ENCODE measurements at regions not wholly inside any gene's neighbourhood (a gene's known extent, or its start where the extent isn't known, plus 50 kb on each side); places are given as distances from the start of the nearest gene placed in this dataset.

DNA sequence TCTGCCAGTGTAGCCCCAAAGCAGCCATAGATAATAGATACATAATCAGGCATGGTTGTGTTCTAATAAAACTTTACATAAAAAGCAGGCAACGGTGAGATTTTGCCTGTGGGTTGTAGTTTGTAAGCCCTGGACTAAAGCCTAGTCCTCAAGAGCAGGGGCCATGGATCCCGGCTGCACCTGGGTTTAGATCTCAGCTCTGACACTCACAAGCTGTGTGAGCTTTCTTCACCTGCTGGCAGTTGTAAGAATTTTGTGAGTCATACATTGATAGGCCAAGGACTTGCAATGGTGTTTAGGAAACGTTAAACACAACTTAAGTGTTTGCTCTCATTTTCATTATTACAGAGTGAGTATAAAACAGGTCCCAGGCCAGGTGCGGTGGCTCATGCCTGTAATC lies 395.8 kb upstream of the TBX3 start:
- no peak overlapping the region for H3K4me3 ChIP-seq
- no peaks in the 10 kb centered on the region for H3K36me3 ChIP-seq
- H3K9me3 ChIP-seq, result no peaks in the 10 kb centered on the region
- ATAC-seq (ENCODE audit: insufficient number of reproducible peaks, low FRiP score, low read depth), result no peak
- no peaks in the 10 kb centered on the region for H3K4me1 ChIP-seq (ENCODE audit: control insufficient read depth in 1 of 2, low read depth in 2 of 2)
- no peaks in the 10 kb centered on the region for H3K27me3 ChIP-seq (replicated peaks; ENCODE audit: insufficient read depth)
- H3K27ac ChIP-seq, result no peak overlapping the region
- DNase-seq (ENCODE audit: low spot score), result no peak
- TF ChIP-seq, protein P1, sequence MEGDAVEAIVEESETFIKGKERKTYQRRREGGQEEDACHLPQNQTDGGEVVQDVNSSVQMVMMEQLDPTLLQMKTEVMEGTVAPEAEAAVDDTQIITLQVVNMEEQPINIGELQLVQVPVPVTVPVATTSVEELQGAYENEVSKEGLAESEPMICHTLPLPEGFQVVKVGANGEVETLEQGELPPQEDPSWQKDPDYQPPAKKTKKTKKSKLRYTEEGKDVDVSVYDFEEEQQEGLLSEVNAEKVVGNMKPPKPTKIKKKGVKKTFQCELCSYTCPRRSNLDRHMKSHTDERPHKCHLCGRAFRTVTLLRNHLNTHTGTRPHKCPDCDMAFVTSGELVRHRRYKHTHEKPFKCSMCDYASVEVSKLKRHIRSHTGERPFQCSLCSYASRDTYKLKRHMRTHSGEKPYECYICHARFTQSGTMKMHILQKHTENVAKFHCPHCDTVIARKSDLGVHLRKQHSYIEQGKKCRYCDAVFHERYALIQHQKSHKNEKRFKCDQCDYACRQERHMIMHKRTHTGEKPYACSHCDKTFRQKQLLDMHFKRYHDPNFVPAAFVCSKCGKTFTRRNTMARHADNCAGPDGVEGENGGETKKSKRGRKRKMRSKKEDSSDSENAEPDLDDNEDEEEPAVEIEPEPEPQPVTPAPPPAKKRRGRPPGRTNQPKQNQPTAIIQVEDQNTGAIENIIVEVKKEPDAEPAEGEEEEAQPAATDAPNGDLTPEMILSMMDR (IDR thresholded peaks at IDR 0.05), result no peak

DNA sequence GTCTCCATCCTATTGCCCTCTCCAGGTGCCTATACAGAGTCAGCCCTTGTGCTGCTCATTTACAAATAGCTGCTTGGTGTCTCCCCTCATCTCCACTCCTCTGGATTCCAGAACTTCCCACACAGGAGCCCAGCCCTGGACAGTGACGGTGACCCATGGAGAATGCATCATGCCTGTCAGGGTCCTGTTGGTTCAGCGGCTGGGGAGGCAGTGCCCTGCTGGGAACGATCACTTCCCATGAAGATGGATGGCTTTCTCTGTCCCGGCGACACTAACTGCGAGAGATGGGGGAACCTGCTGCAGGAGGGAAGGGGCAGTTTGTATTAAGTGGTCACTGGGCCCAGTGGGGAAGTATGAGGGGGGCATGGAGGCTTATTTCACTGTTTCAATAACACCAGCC lies 395.0 kb upstream of the TBX3 start:
- H3K27ac ChIP-seq, result no peak overlapping the region
- H3K9me3 ChIP-seq, result no peaks in the 10 kb centered on the region
- no peaks in the 10 kb centered on the region for H3K4me1 ChIP-seq (ENCODE audit: control insufficient read depth in 1 of 2, low read depth in 2 of 2)
- H3K27me3 ChIP-seq (replicated peaks; ENCODE audit: insufficient read depth), result no peaks in the 10 kb centered on the region
- no peak overlapping the region for H3K4me3 ChIP-seq
- ATAC-seq (ENCODE audit: insufficient number of reproducible peaks, low FRiP score, low read depth), result no peak
- TF ChIP-seq, protein P1 (IDR thresholded peaks at IDR 0.05), result no peak
- H3K36me3 ChIP-seq, result no peaks in the 10 kb centered on the region
- no peak for DNase-seq (ENCODE audit: low spot score)

DNA sequence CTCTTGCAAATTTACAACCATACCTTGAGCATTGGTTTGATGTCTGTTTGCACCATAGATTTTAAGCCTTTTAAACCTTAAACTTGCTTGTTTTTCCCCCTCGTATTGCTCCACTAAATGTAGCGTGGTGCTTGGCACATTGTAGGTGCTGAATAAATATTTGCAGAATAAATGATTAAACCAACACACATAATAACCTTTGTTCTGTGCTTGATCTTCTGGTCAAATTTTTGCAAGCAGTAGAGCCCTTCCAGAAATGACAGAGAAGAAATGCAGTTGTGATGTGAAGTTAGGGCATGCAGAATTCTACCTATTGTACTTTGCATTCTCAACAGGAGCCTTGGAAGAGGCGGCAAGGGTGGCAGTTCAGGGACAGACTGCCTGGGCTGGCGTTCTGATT lies 394.4 kb upstream of the TBX3 start:
- H3K4me1 ChIP-seq (ENCODE audit: control insufficient read depth in 1 of 2, low read depth in 2 of 2), result no peaks in the 10 kb centered on the region
- no peaks in the 10 kb centered on the region for H3K36me3 ChIP-seq
- TF ChIP-seq, protein P1 (IDR thresholded peaks at IDR 0.05), result no peak
- no peak overlapping the region for H3K4me3 ChIP-seq
- ATAC-seq (ENCODE audit: insufficient number of reproducible peaks, low FRiP score, low read depth) (no peak), DNase-seq (ENCODE audit: low spot score) (no peak)
- no peaks in the 10 kb centered on the region for H3K27me3 ChIP-seq (replicated peaks; ENCODE audit: insufficient read depth)
- no peak overlapping the region for H3K27ac ChIP-seq
- H3K9me3 ChIP-seq, result no peaks in the 10 kb centered on the region

DNA sequence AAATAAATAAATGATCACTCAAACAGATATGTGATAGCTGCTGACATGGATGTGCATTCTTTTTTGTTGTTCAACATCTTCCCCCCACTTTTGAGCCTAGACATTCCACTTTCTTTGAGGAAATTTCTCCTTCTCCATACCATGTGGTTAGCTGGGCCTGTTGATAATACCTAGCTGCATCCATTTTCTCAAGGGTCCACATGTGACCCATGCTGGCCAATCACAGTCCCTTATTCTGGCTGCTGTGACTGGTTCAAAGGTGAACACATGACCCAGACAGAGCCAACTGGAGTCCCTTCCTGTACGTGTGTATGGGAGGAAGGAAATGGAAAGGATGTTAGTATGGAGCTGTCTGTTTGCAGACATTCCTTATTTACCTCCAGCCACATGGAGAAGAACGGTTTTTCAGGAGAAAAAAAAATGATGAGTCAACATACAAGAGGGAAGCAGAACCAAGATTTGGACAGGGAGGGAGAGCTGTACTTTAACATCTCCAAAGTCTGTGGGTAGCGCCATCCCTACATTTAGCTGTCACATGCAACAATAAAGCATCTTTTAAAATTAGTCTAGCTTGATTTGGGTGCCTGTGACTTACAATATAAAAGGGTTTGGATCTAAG lies 391.7 kb upstream of the TBX3 start:
- no peak for DNase-seq (ENCODE audit: low spot score)
- Histone ChIP-seq H3K27ac (no peak overlapping the region), H3K4me1 (ENCODE audit: control insufficient read depth in 1 of 2, low read depth in 2 of 2) (no peaks in the 10 kb centered on the region), H3K4me3 (no peak overlapping the region), H3K9me3 (no peaks in the 10 kb centered on the region), H3K27me3 (replicated peaks; ENCODE audit: insufficient read depth) (no peaks in the 10 kb centered on the region), H3K36me3 (no peaks in the 10 kb centered on the region)
- ATAC-seq (ENCODE audit: insufficient number of reproducible peaks, low FRiP score, low read depth), result no peak
- TF ChIP-seq, protein P1 (IDR thresholded peaks at IDR 0.05), result no peak

DNA sequence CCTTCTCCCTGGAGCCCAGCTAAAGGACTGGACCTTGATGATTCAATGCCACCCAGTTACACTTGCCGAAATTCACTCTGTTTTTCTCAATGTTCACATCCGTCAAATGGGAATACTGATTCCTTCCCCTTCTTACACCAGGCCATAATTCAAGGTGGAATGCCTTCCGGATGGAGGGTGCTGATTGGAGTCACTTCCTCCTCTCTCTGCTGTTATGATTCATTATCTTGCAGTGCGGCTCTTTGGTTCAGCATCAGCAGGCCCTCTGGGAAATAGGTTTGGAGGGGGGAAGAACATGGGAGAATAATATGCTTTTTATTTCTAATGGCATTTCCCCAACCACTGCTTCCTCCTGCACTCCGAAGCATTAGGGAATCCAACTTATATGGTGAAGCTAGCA lies 390.6 kb upstream of the TBX3 start:
- no peaks in the 10 kb centered on the region for H3K4me1 ChIP-seq (ENCODE audit: control insufficient read depth in 1 of 2, low read depth in 2 of 2)
- TF ChIP-seq, protein P1 (IDR thresholded peaks at IDR 0.05), result no peak
- H3K4me3 ChIP-seq, result no peak overlapping the region
- no peaks in the 10 kb centered on the region for H3K36me3 ChIP-seq
- DNase-seq (ENCODE audit: low spot score) (no peak), ATAC-seq (ENCODE audit: insufficient number of reproducible peaks, low FRiP score, low read depth) (no peak)
- no peaks in the 10 kb centered on the region for H3K27me3 ChIP-seq (replicated peaks; ENCODE audit: insufficient read depth)
- H3K27ac ChIP-seq, result no peak overlapping the region
- H3K9me3 ChIP-seq, result no peaks in the 10 kb centered on the region

All from thoracic aorta (tissue), 2 donors.